Right atrium auricular region (tissue), 2 donors: ENCODE measurements at regions not wholly inside any gene's neighbourhood (a gene's known extent, or its start where the extent isn't known, plus 50 kb on each side); places are given as distances from the start of the nearest gene placed in this dataset.

Experiments
- DNase-seq: peaks from one replicate; pipeline ENCODE4 v3.0.0-alpha.2; 2019; ENCODE audit warnings: low spot score
- H3K27ac ChIP-seq, 2 donors: fragments of 200-600 bp; sonication (generic); 1 replicate in 1 of 2; 2 replicates in 1 of 2; pipeline ENCODE4 v1.5.1; 2016 to 2019
- H3K27me3 ChIP-seq, 2 donors: fragments of 200-600 bp; sonication (generic); one replicate each; pipeline versions ENCODE4 v1.5.1 to v1.6.0; 2017 to 2019
- H3K36me3 ChIP-seq: fragments of 200-600 bp; sonication (generic); one replicate; pipeline ENCODE4 v1.5.1; 2016
- H3K4me1 ChIP-seq, 2 donors: fragments of 200-600 bp; sonication (generic); one replicate each; pipeline versions ENCODE4 v1.5.1 to v1.6.0; 2017 to 2019
- H3K4me3 ChIP-seq, 2 donors: fragments of 200-600 bp; sonication (generic); 1 replicate in 1 of 2; 2 replicates in 1 of 2; pipeline ENCODE4 v1.5.1; 2017 to 2019; ENCODE audit warnings: mild to moderate bottlenecking in 1 of 2, moderate library complexity in 1 of 2
- H3K9me3 ChIP-seq, 2 donors: fragments of 200-600 bp; sonication (generic); one replicate each; pipeline ENCODE4 v1.5.1; 2019
- TF ChIP-seq, protein P1 (sequence below), 2 donors: fragments of 200-600 bp; sonication (generic); IDR thresholded peaks; one replicate each; pipeline ENCODE4 v1.5.1; 2019; ENCODE audit warnings: antibody characterized with exemption in 2 of 2

DNA sequence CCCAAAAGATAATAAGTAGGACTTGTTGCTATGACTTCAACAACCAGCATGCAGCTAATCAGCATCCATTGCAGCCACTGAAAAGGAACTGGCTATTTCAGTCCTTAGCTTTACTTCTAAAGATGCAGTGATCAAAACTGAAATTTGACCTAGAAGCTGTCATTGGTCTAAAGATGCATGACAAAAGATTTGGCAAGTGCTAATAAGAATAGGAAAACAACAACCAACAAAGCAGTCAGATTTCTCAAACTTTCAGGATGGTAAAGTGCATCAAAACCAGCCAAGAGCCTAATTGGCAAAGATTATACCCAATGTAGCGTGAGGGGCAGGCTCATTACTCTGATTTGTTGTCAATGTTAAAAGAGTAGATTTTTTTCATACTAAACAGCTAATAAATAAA, 77.1 kb upstream of the WDR17 start:
- H3K4me3 ChIP-seq = no peak overlapping the region
- H3K36me3 ChIP-seq = no peaks in the 10 kb centered on the region
- DNase-seq = no peak
- TF ChIP-seq, protein P1, sequence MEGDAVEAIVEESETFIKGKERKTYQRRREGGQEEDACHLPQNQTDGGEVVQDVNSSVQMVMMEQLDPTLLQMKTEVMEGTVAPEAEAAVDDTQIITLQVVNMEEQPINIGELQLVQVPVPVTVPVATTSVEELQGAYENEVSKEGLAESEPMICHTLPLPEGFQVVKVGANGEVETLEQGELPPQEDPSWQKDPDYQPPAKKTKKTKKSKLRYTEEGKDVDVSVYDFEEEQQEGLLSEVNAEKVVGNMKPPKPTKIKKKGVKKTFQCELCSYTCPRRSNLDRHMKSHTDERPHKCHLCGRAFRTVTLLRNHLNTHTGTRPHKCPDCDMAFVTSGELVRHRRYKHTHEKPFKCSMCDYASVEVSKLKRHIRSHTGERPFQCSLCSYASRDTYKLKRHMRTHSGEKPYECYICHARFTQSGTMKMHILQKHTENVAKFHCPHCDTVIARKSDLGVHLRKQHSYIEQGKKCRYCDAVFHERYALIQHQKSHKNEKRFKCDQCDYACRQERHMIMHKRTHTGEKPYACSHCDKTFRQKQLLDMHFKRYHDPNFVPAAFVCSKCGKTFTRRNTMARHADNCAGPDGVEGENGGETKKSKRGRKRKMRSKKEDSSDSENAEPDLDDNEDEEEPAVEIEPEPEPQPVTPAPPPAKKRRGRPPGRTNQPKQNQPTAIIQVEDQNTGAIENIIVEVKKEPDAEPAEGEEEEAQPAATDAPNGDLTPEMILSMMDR (IDR thresholded peaks at IDR 0.05) = no peak
- H3K4me1 ChIP-seq = no peaks in the 10 kb centered on the region
- no peaks in the 10 kb centered on the region for H3K9me3 ChIP-seq
- H3K27me3 ChIP-seq = no peaks in the 10 kb centered on the region
- H3K27ac ChIP-seq = no peak overlapping the region

DNA sequence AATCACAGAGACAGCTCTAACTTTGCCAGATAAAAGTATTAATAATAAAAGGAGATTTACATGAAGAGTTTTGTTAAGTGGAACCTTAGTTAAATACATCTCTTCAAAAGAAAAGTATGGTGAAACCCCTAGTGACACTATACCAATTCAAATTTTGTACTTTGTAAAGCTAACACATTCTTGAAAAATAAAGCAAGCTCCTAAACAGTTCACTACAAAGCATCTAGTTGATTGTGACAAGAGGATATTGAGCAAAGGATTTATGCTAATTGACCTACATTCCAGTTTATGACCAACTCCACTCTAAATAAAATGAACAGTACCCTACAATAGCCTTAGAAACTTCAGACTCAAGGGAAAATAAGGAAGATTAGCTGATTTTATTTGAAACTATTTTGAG, 69.4 kb upstream of the WDR17 start:
- Histone ChIP-seq H3K9me3 (no peaks in the 10 kb centered on the region), H3K4me1 (peaks cover 0 to 4% of the 10 kb centered on the region in 2 donors), H3K4me3 (no peak overlapping the region), H3K27me3 (no peaks in the 10 kb centered on the region), H3K27ac (no peak overlapping the region), H3K36me3 (no peaks in the 10 kb centered on the region)
- TF ChIP-seq, protein P1 (IDR thresholded peaks at IDR 0.05) = no peak
- no peak for DNase-seq

DNA sequence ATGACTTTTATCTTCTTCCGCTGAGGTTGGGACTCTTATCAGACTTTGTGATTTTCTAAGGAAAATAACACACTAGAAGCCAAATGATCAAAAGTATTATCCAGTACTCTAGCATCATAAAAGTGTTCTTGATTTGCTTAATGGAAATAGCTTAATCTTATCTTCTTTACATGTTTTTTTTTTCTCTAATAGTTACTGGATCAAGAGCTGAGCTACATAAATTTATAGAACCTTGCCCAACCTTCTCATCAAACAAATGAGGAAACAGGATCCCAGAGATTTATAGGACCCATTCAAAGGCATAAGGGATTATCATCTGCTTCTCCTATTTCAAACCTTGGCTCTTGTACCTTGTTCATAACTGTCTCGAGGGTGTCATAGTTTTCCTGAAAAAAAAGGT, 68.3 kb upstream of the WDR17 start:
- H3K9me3 ChIP-seq = no peaks in the 10 kb centered on the region
- no peaks in the 10 kb centered on the region for H3K36me3 ChIP-seq
- H3K4me1 ChIP-seq = peaks cover 0 to 15% of the 10 kb centered on the region in 2 donors
- H3K27me3 ChIP-seq = peaks cover 0 to 3% of the 10 kb centered on the region in 2 donors
- H3K27ac ChIP-seq = no peak overlapping the region
- TF ChIP-seq, protein P1 (IDR thresholded peaks at IDR 0.05) = no peak
- DNase-seq = no peak
- H3K4me3 ChIP-seq = no peak overlapping the region

DNA sequence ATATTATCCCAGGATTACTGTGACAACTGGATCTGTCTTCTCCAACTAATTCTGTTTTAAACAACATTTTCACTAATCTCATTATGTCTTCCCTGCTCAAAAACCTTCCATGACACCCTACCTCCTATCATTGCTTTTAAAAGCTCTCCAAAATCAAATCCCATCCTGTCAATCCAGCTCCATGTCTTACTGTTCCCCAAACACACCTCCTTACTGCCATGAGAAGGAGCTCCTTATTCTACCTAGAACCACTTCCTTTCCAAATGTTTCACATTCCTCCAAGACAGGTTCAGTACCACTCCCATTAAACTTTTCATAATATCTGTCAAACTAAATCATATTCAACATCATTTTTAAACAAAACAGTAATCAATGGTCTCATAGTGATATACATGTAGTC, 66.9 kb upstream of the WDR17 start:
- Histone ChIP-seq H3K27me3 (peaks cover 0 to 3% of the 10 kb centered on the region in 2 donors), H3K4me3 (no peak overlapping the region), H3K27ac (no peak overlapping the region), H3K9me3 (no peaks in the 10 kb centered on the region), H3K36me3 (no peaks in the 10 kb centered on the region), H3K4me1 (peaks cover 0 to 17% of the 10 kb centered on the region in 2 donors)
- DNase-seq = no peak
- TF ChIP-seq, protein P1 (IDR thresholded peaks at IDR 0.05) = no peak

DNA sequence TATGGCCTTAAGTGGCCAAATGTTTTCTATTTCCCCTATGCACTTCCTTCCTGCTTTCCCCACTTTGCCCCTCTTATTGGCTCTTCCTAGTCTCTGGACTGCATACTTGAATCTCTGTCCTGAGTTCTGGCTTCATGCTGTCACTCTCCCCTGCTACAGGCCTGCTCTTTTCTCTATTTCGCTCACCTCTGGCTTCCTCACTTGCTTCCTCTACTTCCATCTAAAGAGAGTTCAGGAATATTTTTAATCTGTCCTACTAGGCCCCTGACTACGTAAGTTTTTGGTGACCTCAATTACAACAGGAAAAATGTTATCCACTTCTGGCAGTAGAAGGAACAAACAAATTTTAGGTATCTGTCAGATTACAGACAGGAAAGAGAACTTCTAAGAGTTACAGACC, 65.7 kb upstream of the WDR17 start:
- Histone ChIP-seq H3K27me3 (peaks cover 0 to 3% of the 10 kb centered on the region in 2 donors), H3K4me1 (peaks cover 0 to 17% of the 10 kb centered on the region in 2 donors), H3K36me3 (no peaks in the 10 kb centered on the region), H3K9me3 (no peaks in the 10 kb centered on the region), H3K27ac (no peak overlapping the region), H3K4me3 (no peak overlapping the region)
- TF ChIP-seq, protein P1 (IDR thresholded peaks at IDR 0.05) = no peak
- no peak for DNase-seq
